ENCODE measurements at regions not wholly inside any gene's neighbourhood (a gene's known extent, or its start where the extent isn't known, plus 50 kb on each side); places are given as distances from the start of the nearest gene placed in this dataset.

GRCh38 chr14:98682726-98683125, 589.3 kb downstream of the BCL11B start:
- TF ChIP-seq CTCF (conservative IDR thresholded peaks at IDR 0.05 in 1 of 2, IDR thresholded peaks at IDR 0.05 in 1 of 2; ENCODE audit: extremely low read depth in 1 of 2, insufficient read depth in 1 of 2, low read depth in 1 of 2, low read length in 2 of 2) (no peak), EZH2 (IDR thresholded peaks at IDR 0.05; ENCODE audit: borderline replicate concordance, low read length) (no peak)

Data from mammary epithelial cell (primary cell).